ENCODE measurements at regions not wholly inside any gene's neighbourhood (a gene's known extent, or its start where the extent isn't known, plus 50 kb on each side); places are given as distances from the start of the nearest gene placed in this dataset.

- Histone ChIP-seq H3K9me3 (ENCODE audit: control insufficient read depth in 5 of 5, low read length in 5 of 5) (peaks cover 0 to 3% (median 0%) of the 10 kb centered on the region in 5 donors), H3K9ac (ENCODE audit: low read length in 5 of 5) (no peak overlapping the region), H3K27me3 (ENCODE audit: control insufficient read depth in 5 of 5, insufficient read depth in 4 of 5, low read length in 5 of 5) (peaks cover 0 to 6% (median 0%) of the 10 kb centered on the region in 5 donors), H3K4me1 (ENCODE audit: control insufficient read depth in 5 of 5, insufficient read depth in 5 of 5, low read length in 5 of 5) (peaks cover 1 to 17% (median 8%) of the 10 kb centered on the region in 5 donors), H3K27ac (ENCODE audit: low read depth, low read length) (no peak overlapping the region), H3K36me3 (ENCODE audit: control insufficient read depth in 5 of 5, insufficient read depth in 5 of 5, low read length in 5 of 5) (no peaks in the 10 kb centered on the region), H3K4me3 (ENCODE audit: low read depth in 1 of 5, low read length in 5 of 5) (no peak overlapping the region)
Observed at GRCh38 chr2:120685066-120685973, 50.3 kb upstream of the GLI2 start.

Measured in subcutaneous abdominal adipose tissue (tissue), 5 donors.